GM11168 (cell line): ENCODE measurements at regions not wholly inside any gene's neighbourhood (a gene's known extent, or its start where the extent isn't known, plus 50 kb on each side); places are given as distances from the start of the nearest gene placed in this dataset.
"Not testable (repeated sequence)": the region's sequence is repeated elsewhere in the genome, so short reads cannot be mapped to it uniquely, and the experiment has no call there.

Experiments used
- in situ Hi-C: fragments of 300-500 bp; cut with MboI; formaldehyde crosslinking; loops from one replicate; pipeline ENCODE4 v1.12.0; 2022; ENCODE audit warnings: low sequenced_read_pairs; ENCODE audit not compliant: unreplicated experiment

- in situ Hi-C loops = no loop called here
These were observed 107.6 kb downstream of the KCNJ2 start for GRCh38 chr17:70276906-70277305.

- in situ Hi-C loops = no loop called here
These were observed 109.6 kb downstream of the KCNJ2 start for GRCh38 chr17:70278844-70279462.

- in situ Hi-C loops = no loop called here
These were observed 117.1 kb downstream of the KCNJ2 start for GRCh38 chr17:70286391-70286790.

- in situ Hi-C loops = no loop called here
These were observed 119.4 kb downstream of the KCNJ2 start for GRCh38 chr17:70288540-70289290.

GRCh38 chr17:70290770-70291169 is 121.4 kb downstream of the KCNJ2 start:
- in situ Hi-C loops = no loop called here

GRCh38 chr17:70292366-70292765 is 123.0 kb downstream of the KCNJ2 start:
- in situ Hi-C loops = no loop called here

GRCh38 chr17:70293564-70294310 is 124.4 kb downstream of the KCNJ2 start:
- in situ Hi-C loops = not testable (repeated sequence)

- in situ Hi-C loops = no loop called here
These were observed 126.0 kb downstream of the KCNJ2 start for GRCh38 chr17:70295329-70295728.

- in situ Hi-C loops = no loop called here
These were observed 126.4 kb downstream of the KCNJ2 start for GRCh38 chr17:70295731-70296130.

GRCh38 chr17:70296456-70296855 is 127.1 kb downstream of the KCNJ2 start:
- in situ Hi-C loops = no loop called here

- in situ Hi-C loops = no loop called here
These were observed 128.1 kb downstream of the KCNJ2 start for GRCh38 chr17:70297397-70297796.

GRCh38 chr17:70298929-70299531 is 129.7 kb downstream of the KCNJ2 start:
- in situ Hi-C loops = no loop called here

- in situ Hi-C loops = no loop called here
These were observed 138.3 kb downstream of the KCNJ2 start for GRCh38 chr17:70307430-70308225.

GRCh38 chr17:70308618-70309017 is 139.3 kb downstream of the KCNJ2 start:
- in situ Hi-C loops = no loop called here

GRCh38 chr17:70310221-70310672 is 140.9 kb downstream of the KCNJ2 start:
- in situ Hi-C loops = no loop called here

GRCh38 chr17:70313086-70313852 is 143.9 kb downstream of the KCNJ2 start:
- in situ Hi-C loops = no loop called here

GRCh38 chr17:70314096-70314495 is 144.8 kb downstream of the KCNJ2 start:
- in situ Hi-C loops = no loop called here

- in situ Hi-C loops = no loop called here
These were observed 145.2 kb downstream of the KCNJ2 start for GRCh38 chr17:70314506-70314905.

GRCh38 chr17:70317421-70317820 is 148.1 kb downstream of the KCNJ2 start:
- in situ Hi-C loops = no loop called here
